Uterus (tissue), 2 donors: ENCODE measurements at regions not wholly inside any gene's neighbourhood (a gene's known extent, or its start where the extent isn't known, plus 50 kb on each side); places are given as distances from the start of the nearest gene placed in this dataset.

Experiments
- POLR2A ChIP-seq, 2 donors: fragments of 450-650 bp; IDR thresholded peaks; one replicate each; pipeline ENCODE4 v1.6.1; 2016; ENCODE audit warnings: antibody characterized with exemption in 2 of 2, mild to moderate bottlenecking in 1 of 2, moderate library complexity in 1 of 2
- TF ChIP-seq, protein P1 (sequence below), 4 experiments: fragments of 200-600 bp in 2 of 4; fragments of 450-650 bp in 2 of 4; sonication (generic) in 2 of 4; IDR thresholded peaks; one replicate each; pipeline ENCODE4 v1.5.1; 2016 to 2019; ENCODE audit warnings: antibody characterized with exemption in 4 of 4, mild to moderate bottlenecking in 2 of 4, moderate library complexity in 1 of 4

DNA sequence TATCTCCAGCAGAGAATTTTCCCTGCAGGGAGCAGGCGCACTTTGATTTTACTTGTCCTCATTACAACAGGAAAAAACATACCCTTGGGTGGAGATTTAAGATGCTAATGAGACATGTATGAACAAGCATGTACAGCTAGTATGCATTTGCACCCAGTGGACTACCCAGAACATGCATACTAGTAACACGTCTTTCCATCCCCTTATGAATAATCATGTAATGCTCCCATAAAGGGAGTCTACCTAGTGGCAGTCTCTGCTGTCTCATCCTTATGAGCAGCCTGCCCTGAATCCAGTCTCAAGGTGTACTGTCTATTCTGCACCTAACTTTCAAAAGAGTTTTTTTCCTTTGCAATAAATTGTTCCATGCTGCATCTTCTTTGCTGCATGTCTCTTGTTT, 1222.0 kb downstream of the ROBO1 start:
- TF ChIP-seq, protein P1, sequence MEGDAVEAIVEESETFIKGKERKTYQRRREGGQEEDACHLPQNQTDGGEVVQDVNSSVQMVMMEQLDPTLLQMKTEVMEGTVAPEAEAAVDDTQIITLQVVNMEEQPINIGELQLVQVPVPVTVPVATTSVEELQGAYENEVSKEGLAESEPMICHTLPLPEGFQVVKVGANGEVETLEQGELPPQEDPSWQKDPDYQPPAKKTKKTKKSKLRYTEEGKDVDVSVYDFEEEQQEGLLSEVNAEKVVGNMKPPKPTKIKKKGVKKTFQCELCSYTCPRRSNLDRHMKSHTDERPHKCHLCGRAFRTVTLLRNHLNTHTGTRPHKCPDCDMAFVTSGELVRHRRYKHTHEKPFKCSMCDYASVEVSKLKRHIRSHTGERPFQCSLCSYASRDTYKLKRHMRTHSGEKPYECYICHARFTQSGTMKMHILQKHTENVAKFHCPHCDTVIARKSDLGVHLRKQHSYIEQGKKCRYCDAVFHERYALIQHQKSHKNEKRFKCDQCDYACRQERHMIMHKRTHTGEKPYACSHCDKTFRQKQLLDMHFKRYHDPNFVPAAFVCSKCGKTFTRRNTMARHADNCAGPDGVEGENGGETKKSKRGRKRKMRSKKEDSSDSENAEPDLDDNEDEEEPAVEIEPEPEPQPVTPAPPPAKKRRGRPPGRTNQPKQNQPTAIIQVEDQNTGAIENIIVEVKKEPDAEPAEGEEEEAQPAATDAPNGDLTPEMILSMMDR (IDR thresholded peaks at IDR 0.05): no peak
- TF ChIP-seq POLR2A (IDR thresholded peaks at IDR 0.05): no peak
